ENCODE measurements at regions not wholly inside any gene's neighbourhood (a gene's known extent, or its start where the extent isn't known, plus 50 kb on each side); places are given as distances from the start of the nearest gene placed in this dataset.

GRCh38 chr20:11103866-11104265 lies 430.1 kb upstream of the JAG1 start:
- no peak overlapping the region for H3K4me3 ChIP-seq (ENCODE audit: low read depth, poor library complexity, severe bottlenecking)
- intact Hi-C loops (cut with DNase I; ENCODE audit: low total_unique reads) = no loop called here
- no peak for DNase-seq (ENCODE audit: low spot score in 2 of 2)
- TF ChIP-seq POLR2A (IDR thresholded peaks at IDR 0.05) (no peak), CTCF (IDR thresholded peaks at IDR 0.05) (no peak)
- WGBS, 2 donors = 91 to 96% methylated on average over 1 of the region's 1 CpG

GRCh38 chr20:11108102-11108810 lies 434.5 kb upstream of the JAG1 start:
- 45 to 52% methylated on average over 4 of the region's 4 CpGs for WGBS, 2 donors
- H3K4me3 ChIP-seq (ENCODE audit: low read depth, poor library complexity, severe bottlenecking) = no peak overlapping the region
- TF ChIP-seq POLR2A (IDR thresholded peaks at IDR 0.05) (no peak), CTCF (IDR thresholded peaks at IDR 0.05) (no peak)
- DNase-seq (ENCODE audit: low spot score in 2 of 2) = no peak
- intact Hi-C loops (cut with DNase I; ENCODE audit: low total_unique reads) = no loop called here

- no peak overlapping the region for H3K4me3 ChIP-seq (ENCODE audit: low read depth, poor library complexity, severe bottlenecking)
- DNase-seq (ENCODE audit: low spot score in 2 of 2) = no peak
- 83 to 87% methylated on average over 4 of the region's 4 CpGs for WGBS, 2 donors
- TF ChIP-seq POLR2A (IDR thresholded peaks at IDR 0.05) (no peak), CTCF (IDR thresholded peaks at IDR 0.05) (no peak)
- intact Hi-C loops (cut with DNase I; ENCODE audit: low total_unique reads) = no loop called here
These were observed 436.7 kb upstream of the JAG1 start for GRCh38 chr20:11110535-11110934.

GRCh38 chr20:11111191-11111590 lies 437.4 kb upstream of the JAG1 start:
- WGBS, 2 donors = 70 to 72% methylated on average over 2 of the region's 2 CpGs
- intact Hi-C loops (cut with DNase I; ENCODE audit: low total_unique reads) = no loop called here

GRCh38 chr20:11112832-11113231 lies 439.0 kb upstream of the JAG1 start:
- no peak for DNase-seq (ENCODE audit: low spot score in 2 of 2)
- intact Hi-C loops (cut with DNase I; ENCODE audit: low total_unique reads) = no loop called here
- TF ChIP-seq CTCF (IDR thresholded peaks at IDR 0.05) (no peak), POLR2A (IDR thresholded peaks at IDR 0.05) (no peak)
- H3K4me3 ChIP-seq (ENCODE audit: low read depth, poor library complexity, severe bottlenecking) = no peak overlapping the region
- WGBS, 2 donors = 83 to 92% methylated on average over 2 of the region's 2 CpGs

More at GRCh38 chr20:11111191-11111590, 437.4 kb upstream of the JAG1 start:
- no peak for DNase-seq (ENCODE audit: low spot score in 2 of 2)
- no peak overlapping the region for H3K4me3 ChIP-seq (ENCODE audit: low read depth, poor library complexity, severe bottlenecking)
- TF ChIP-seq POLR2A (IDR thresholded peaks at IDR 0.05) = no peak

GRCh38 chr20:11114382-11114781 lies 440.6 kb upstream of the JAG1 start:
- intact Hi-C loops (cut with DNase I; ENCODE audit: low total_unique reads) = no loop called here
- H3K4me3 ChIP-seq (ENCODE audit: low read depth, poor library complexity, severe bottlenecking) = no peak overlapping the region
- TF ChIP-seq CTCF (IDR thresholded peaks at IDR 0.05) (no peak), POLR2A (IDR thresholded peaks at IDR 0.05) (no peak)
- DNase-seq (ENCODE audit: low spot score in 2 of 2) = no peak

Data from lower leg skin (tissue), 4 donors.